HL-60 (cell line): ENCODE measurements at regions not wholly inside any gene's neighbourhood (a gene's known extent, or its start where the extent isn't known, plus 50 kb on each side); places are given as distances from the start of the nearest gene placed in this dataset.

Experiments used
- POLR2AphosphoS5 ChIP-seq: IDR thresholded peaks from 2 replicates; pipeline ENCODE4 v1.6.1; 2012; ENCODE audit warnings: low read depth
- TF ChIP-seq, protein P1 (sequence below): IDR thresholded peaks from one replicate; pipeline ENCODE4 v1.5.1; 2011; ENCODE audit warnings: low read length, control low read depth, inconsistent platforms; ENCODE audit not compliant: insufficient read depth

DNA sequence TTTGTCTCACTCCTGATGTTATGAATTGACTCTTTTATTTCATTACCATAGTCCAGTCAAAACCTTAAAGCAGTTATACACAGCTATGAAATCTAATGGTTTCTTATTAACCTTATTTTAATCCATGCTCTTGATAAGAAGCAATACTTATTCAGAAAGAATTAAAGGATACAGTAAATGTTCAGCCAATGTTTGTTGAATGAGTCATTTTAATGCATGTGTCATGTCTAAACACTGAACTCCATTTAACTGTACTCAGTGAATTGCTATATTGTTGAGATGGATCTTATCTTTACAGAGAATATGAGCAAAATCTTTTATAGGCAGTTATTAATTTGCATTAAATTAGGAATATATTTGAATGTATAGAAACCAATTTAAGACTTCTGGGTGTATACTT, 135.1 kb upstream of the TFPI start:
- TF ChIP-seq, protein P1, sequence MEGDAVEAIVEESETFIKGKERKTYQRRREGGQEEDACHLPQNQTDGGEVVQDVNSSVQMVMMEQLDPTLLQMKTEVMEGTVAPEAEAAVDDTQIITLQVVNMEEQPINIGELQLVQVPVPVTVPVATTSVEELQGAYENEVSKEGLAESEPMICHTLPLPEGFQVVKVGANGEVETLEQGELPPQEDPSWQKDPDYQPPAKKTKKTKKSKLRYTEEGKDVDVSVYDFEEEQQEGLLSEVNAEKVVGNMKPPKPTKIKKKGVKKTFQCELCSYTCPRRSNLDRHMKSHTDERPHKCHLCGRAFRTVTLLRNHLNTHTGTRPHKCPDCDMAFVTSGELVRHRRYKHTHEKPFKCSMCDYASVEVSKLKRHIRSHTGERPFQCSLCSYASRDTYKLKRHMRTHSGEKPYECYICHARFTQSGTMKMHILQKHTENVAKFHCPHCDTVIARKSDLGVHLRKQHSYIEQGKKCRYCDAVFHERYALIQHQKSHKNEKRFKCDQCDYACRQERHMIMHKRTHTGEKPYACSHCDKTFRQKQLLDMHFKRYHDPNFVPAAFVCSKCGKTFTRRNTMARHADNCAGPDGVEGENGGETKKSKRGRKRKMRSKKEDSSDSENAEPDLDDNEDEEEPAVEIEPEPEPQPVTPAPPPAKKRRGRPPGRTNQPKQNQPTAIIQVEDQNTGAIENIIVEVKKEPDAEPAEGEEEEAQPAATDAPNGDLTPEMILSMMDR = no peak
- TF ChIP-seq POLR2AphosphoS5 = no peak
